HL-60 (cell line): ENCODE measurements at regions not wholly inside any gene's neighbourhood (a gene's known extent, or its start where the extent isn't known, plus 50 kb on each side); places are given as distances from the start of the nearest gene placed in this dataset.

ENCODE experiments used
- DNase-seq, 2 experiments: peaks; one replicate each; pipeline ENCODE4 v3.0.0-alpha.2; 2010 to 2020; ENCODE audit warnings: low read depth in 1 of 2, low spot score in 1 of 2
- H3K27ac ChIP-seq: fragments of 250-450 bp; sonication (Bioruptor Pico); replicated peaks from 2 replicates; pipeline ENCODE4 v1.5.1; 2020; ENCODE audit warnings: mild to moderate bottlenecking, moderate library complexity
- H3K27me3 ChIP-seq: fragments of 250-450 bp; sonication (Bioruptor Pico); 2 replicates; pipeline ENCODE4 v1.5.1; 2021; ENCODE audit warnings: mild to moderate bottlenecking, moderate library complexity; ENCODE audit not compliant: insufficient read depth, poor library complexity, severe bottlenecking
- H3K4me3 ChIP-seq: replicated peaks from 2 replicates; pipeline ENCODE4 v1.5.1; 2011; ENCODE audit warnings: mild to moderate bottlenecking, control low read depth, low read length; ENCODE audit not compliant: insufficient read depth
- GABPA ChIP-seq: IDR thresholded peaks from 2 replicates; pipeline ENCODE4 v1.6.1; 2012; ENCODE audit warnings: low read depth
- POLR2AphosphoS5 ChIP-seq: IDR thresholded peaks from 2 replicates; pipeline ENCODE4 v1.6.1; 2012; ENCODE audit warnings: low read depth
- SPI1 ChIP-seq: IDR thresholded peaks from 2 replicates; pipeline ENCODE4 v1.6.1; 2012; ENCODE audit warnings: low read depth, mild to moderate bottlenecking, borderline replicate concordance
- TF ChIP-seq, protein P1 (sequence below): IDR thresholded peaks from one replicate; pipeline ENCODE4 v1.5.1; 2011; ENCODE audit warnings: low read length, control low read depth, inconsistent platforms; ENCODE audit not compliant: insufficient read depth
- TF ChIP-seq, protein P2 (sequence below): IDR thresholded peaks from 2 replicates; pipeline ENCODE4 v1.6.1; 2012; ENCODE audit warnings: low read depth; ENCODE audit not compliant: insufficient replicate concordance

DNA sequence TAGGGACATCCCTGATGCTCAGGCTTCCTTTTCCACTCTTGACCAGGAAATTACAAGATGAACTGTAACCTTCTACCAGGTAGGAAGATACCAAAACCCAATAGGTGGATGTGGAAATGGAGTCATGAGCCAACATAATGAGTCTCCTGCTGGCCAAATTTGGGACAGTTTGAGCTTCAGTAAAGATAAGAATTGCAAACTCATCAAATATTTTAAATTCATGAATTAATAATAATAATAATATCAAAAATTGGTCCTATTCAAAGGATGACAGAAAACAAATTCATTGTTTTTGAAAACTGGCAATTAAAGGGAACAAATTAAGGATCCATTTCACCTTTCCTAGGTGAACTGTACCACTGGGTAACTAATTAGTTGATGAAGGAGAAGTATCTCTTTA lies 309.7 kb downstream of the NEK10 start:
- Histone ChIP-seq H3K27me3 (no peaks in the 10 kb centered on the region), H3K4me3 (no peak overlapping the region), H3K27ac (no peak overlapping the region)
- no peak for DNase-seq
- TF ChIP-seq SPI1 (no peak), GABPA (no peak), POLR2AphosphoS5 (no peak)
- TF ChIP-seq, protein P1, sequence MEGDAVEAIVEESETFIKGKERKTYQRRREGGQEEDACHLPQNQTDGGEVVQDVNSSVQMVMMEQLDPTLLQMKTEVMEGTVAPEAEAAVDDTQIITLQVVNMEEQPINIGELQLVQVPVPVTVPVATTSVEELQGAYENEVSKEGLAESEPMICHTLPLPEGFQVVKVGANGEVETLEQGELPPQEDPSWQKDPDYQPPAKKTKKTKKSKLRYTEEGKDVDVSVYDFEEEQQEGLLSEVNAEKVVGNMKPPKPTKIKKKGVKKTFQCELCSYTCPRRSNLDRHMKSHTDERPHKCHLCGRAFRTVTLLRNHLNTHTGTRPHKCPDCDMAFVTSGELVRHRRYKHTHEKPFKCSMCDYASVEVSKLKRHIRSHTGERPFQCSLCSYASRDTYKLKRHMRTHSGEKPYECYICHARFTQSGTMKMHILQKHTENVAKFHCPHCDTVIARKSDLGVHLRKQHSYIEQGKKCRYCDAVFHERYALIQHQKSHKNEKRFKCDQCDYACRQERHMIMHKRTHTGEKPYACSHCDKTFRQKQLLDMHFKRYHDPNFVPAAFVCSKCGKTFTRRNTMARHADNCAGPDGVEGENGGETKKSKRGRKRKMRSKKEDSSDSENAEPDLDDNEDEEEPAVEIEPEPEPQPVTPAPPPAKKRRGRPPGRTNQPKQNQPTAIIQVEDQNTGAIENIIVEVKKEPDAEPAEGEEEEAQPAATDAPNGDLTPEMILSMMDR = no peak
- TF ChIP-seq, protein P2, sequence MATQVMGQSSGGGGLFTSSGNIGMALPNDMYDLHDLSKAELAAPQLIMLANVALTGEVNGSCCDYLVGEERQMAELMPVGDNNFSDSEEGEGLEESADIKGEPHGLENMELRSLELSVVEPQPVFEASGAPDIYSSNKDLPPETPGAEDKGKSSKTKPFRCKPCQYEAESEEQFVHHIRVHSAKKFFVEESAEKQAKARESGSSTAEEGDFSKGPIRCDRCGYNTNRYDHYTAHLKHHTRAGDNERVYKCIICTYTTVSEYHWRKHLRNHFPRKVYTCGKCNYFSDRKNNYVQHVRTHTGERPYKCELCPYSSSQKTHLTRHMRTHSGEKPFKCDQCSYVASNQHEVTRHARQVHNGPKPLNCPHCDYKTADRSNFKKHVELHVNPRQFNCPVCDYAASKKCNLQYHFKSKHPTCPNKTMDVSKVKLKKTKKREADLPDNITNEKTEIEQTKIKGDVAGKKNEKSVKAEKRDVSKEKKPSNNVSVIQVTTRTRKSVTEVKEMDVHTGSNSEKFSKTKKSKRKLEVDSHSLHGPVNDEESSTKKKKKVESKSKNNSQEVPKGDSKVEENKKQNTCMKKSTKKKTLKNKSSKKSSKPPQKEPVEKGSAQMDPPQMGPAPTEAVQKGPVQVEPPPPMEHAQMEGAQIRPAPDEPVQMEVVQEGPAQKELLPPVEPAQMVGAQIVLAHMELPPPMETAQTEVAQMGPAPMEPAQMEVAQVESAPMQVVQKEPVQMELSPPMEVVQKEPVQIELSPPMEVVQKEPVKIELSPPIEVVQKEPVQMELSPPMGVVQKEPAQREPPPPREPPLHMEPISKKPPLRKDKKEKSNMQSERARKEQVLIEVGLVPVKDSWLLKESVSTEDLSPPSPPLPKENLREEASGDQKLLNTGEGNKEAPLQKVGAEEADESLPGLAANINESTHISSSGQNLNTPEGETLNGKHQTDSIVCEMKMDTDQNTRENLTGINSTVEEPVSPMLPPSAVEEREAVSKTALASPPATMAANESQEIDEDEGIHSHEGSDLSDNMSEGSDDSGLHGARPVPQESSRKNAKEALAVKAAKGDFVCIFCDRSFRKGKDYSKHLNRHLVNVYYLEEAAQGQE = no peak
